Upper lobe of left lung (tissue), 6 donors: ENCODE measurements at regions not wholly inside any gene's neighbourhood (a gene's known extent, or its start where the extent isn't known, plus 50 kb on each side); places are given as distances from the start of the nearest gene placed in this dataset.

ENCODE experiments used
- ATAC-seq, 2 donors: fragments of 200-7000 bp; cut with Tn5 transposase; one replicate each; pipeline ENCODE4 v1.9.1; 2022; ENCODE audit warnings: mild to moderate bottlenecking in 2 of 2, moderate library complexity in 2 of 2; ENCODE audit not compliant: low FRiP score in 2 of 2
- DNase-seq, 2 donors: peaks; one replicate each; pipeline ENCODE4 v3.0.0-alpha.2; 2019 to 2020
- H3K27ac ChIP-seq, 4 donors: fragments of 200-600 bp; sonication (generic); one replicate each; pipeline ENCODE4 v1.5.1; 2016 to 2019
- H3K27me3 ChIP-seq, 4 donors: fragments of 200-600 bp; sonication (generic); one replicate each; pipeline ENCODE4 v1.5.1; 2017 to 2019
- H3K36me3 ChIP-seq, 4 donors: fragments of 200-600 bp; sonication (generic); one replicate each; pipeline ENCODE4 v1.5.1; 2016 to 2019
- H3K4me1 ChIP-seq, 4 donors: fragments of 200-600 bp; sonication (generic); one replicate each; pipeline ENCODE4 v1.5.1; 2018 to 2019
- H3K4me3 ChIP-seq, 4 donors: fragments of 200-600 bp; sonication (generic); one replicate each; pipeline ENCODE4 v1.5.1; 2017 to 2019; ENCODE audit warnings: mild to moderate bottlenecking in 2 of 4, moderate library complexity in 1 of 4
- H3K9me3 ChIP-seq, 4 donors: fragments of 200-600 bp; sonication (generic); one replicate each; pipeline ENCODE4 v1.5.1; 2018 to 2019
- EP300 ChIP-seq, 4 donors: sonication (generic); formaldehyde crosslinking; IDR thresholded peaks; one replicate each; pipeline ENCODE4 v1.5.1; 2017; ENCODE audit warnings: antibody characterized with exemption in 4 of 4, control low read depth in 2 of 4
- POLR2A ChIP-seq, 4 donors: fragments of 450-650 bp; IDR thresholded peaks; one replicate each; pipeline ENCODE4 v1.5.1; 2016 to 2017; ENCODE audit warnings: antibody characterized with exemption in 4 of 4, mild to moderate bottlenecking in 2 of 4
- POLR2AphosphoS5 ChIP-seq, 2 donors: sonication (generic); formaldehyde crosslinking; IDR thresholded peaks; one replicate each; pipeline ENCODE4 v1.5.1; 2017; ENCODE audit warnings: antibody characterized with exemption in 2 of 2
- WGBS, 2 donors: methylation state at CpG; one replicate each; pipeline ENCODE4 v1.1.5; 2017 to 2018; 5-methylcytosine and 5-hydroxymethylcytosine counted together
- TF ChIP-seq, protein P1 (sequence below), 6 experiments: fragments of 450-650 bp in 4 of 6; fragments of 200-600 bp in 2 of 6; sonication (generic) in 2 of 6; IDR thresholded peaks; one replicate each; pipeline ENCODE4 v1.5.1; 2016 to 2019; ENCODE audit warnings: antibody characterized with exemption in 6 of 6
- donor health status: DM: no; HTN: no; CAD: no; lungs with moderate emphysema.
- donor health status: DM: no; HTN: yes; CAD: no; lungs with severe emphysema.

DNA sequence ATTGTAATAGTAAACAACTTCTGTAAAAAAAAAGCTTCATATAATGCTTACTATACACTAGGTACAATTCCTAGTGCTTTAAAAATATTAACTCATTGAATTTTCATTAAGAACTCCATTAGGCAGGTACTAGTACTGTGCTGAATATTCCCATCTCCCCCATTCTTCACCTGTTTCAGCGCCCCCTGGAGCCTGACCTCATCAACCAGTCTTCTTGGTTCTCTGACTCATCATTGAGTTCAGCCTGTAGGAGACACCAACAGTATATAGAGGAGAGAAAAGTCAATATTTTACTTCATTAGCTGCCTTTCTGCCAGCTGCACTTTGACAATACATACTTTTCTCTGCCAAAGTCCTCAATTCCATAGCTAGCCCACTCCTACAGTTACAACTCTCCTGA, 1009.9 kb upstream of the KLHL29 start:
- WGBS, 2 donors = 17 to 22% methylated on average over 1 of the region's 1 CpG
- Histone ChIP-seq H3K27ac (no peak overlapping the region), H3K4me3 (no peak overlapping the region), H3K4me1 (no peaks in the 10 kb centered on the region), H3K9me3 (no peaks in the 10 kb centered on the region), H3K27me3 (no peaks in the 10 kb centered on the region), H3K36me3 (no peaks in the 10 kb centered on the region)
- ATAC-seq (peak in 1 of 2 donors; percentile 62), DNase-seq (no peak)
- TF ChIP-seq EP300 (IDR thresholded peaks at IDR 0.05) (no peak), POLR2AphosphoS5 (IDR thresholded peaks at IDR 0.05) (no peak), POLR2A (IDR thresholded peaks at IDR 0.05) (no peak)
- TF ChIP-seq, protein P1, sequence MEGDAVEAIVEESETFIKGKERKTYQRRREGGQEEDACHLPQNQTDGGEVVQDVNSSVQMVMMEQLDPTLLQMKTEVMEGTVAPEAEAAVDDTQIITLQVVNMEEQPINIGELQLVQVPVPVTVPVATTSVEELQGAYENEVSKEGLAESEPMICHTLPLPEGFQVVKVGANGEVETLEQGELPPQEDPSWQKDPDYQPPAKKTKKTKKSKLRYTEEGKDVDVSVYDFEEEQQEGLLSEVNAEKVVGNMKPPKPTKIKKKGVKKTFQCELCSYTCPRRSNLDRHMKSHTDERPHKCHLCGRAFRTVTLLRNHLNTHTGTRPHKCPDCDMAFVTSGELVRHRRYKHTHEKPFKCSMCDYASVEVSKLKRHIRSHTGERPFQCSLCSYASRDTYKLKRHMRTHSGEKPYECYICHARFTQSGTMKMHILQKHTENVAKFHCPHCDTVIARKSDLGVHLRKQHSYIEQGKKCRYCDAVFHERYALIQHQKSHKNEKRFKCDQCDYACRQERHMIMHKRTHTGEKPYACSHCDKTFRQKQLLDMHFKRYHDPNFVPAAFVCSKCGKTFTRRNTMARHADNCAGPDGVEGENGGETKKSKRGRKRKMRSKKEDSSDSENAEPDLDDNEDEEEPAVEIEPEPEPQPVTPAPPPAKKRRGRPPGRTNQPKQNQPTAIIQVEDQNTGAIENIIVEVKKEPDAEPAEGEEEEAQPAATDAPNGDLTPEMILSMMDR (IDR thresholded peaks at IDR 0.05) = no peak

DNA sequence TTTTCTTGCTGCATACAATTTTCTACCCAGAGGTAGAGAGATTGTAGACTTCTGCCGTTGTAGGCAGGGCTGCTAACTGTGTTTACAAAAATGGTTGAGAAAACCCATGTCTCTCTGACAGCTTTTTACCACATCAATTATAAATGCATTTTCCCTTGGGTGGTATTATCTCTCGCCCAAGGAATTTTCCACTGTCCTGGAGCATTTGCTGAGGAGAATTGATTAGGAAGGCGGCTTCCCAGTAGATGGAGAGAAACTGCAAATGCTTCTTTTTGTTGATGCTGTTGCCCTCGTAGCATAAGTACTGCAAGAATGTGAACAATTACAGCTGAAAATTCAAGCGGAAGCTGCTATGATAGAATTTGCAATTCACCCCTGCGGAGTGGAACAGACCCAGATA, 1007.7 kb upstream of the KLHL29 start:
- Histone ChIP-seq H3K36me3 (no peaks in the 10 kb centered on the region), H3K4me1 (no peaks in the 10 kb centered on the region), H3K27me3 (no peaks in the 10 kb centered on the region), H3K27ac (no peak overlapping the region), H3K4me3 (no peak overlapping the region), H3K9me3 (no peaks in the 10 kb centered on the region)
- DNase-seq (no peak), ATAC-seq (no peak)
- 55 to 57% methylated on average over 6 of the region's 6 CpGs for WGBS, 2 donors
- TF ChIP-seq EP300 (IDR thresholded peaks at IDR 0.05) (no peak), POLR2A (IDR thresholded peaks at IDR 0.05) (no peak), POLR2AphosphoS5 (IDR thresholded peaks at IDR 0.05) (no peak)
- TF ChIP-seq, protein P1 (IDR thresholded peaks at IDR 0.05) = no peak

DNA sequence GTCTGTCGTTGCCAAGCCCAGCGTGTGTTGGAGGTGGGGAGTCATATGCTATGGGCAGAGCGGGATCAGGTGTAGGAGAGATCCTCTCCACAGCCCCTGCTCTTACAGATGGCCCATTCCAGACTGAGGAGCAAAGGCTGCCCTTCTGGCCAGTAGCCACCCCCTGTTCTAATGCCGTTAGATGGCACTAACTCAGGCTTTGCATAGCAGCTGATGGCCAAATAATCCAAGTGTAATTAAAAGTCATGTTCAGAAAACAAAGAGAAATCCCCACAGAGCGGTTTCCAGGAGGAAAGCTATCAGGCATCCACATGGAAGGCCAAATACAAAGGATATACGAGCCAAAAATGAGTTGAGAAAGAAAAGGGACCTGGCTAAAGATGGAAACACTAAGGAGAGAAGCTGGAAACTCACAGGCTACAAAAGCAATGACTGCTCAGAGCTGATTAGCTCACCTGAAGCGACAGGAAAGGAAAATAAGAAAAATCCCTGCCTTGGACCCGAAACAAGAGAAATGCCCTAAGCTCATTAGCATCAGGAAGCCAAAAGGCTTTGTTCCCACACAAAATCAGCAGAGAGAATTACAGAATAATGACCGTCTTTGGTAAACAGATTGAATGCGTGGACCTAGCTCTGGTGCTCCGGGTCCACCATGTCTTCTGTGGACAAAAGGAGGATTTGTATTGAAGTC, 1002.4 kb upstream of the KLHL29 start:
- no peaks in the 10 kb centered on the region for H3K36me3 ChIP-seq
- H3K4me1 ChIP-seq = no peaks in the 10 kb centered on the region
- no peaks in the 10 kb centered on the region for H3K9me3 ChIP-seq
- H3K27ac ChIP-seq = no peak overlapping the region
- no peak for ATAC-seq
- WGBS, 2 donors = 78 to 84% methylated on average over 11 of the region's 11 CpGs
- TF ChIP-seq POLR2A (IDR thresholded peaks at IDR 0.05) = no peak
- no peak for TF ChIP-seq EP300 (IDR thresholded peaks at IDR 0.05)
- TF ChIP-seq, protein P1 (IDR thresholded peaks at IDR 0.05) = no peak
- TF ChIP-seq POLR2AphosphoS5 (IDR thresholded peaks at IDR 0.05) = no peak
- H3K27me3 ChIP-seq = no peaks in the 10 kb centered on the region
- no peak for DNase-seq
- H3K4me3 ChIP-seq = no peak overlapping the region

DNA sequence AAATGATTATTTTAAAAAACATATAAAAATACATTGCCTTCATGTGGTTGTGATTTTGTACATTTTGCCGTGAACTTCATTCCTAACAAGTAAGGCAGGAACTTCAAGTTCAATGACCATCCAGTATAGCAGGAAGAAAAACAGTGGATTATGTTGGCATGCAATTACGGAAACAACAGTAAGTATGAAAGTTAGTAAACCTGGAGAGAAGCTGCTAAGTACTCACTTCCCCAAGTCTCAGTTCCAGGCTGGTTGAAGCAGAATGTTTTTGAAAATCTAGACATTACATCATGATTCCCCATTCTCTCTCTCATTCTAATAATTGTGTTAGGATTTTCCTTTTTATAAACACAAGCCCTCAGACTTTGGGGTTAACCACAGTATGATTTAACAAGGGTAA, 987.1 kb upstream of the KLHL29 start:
- Histone ChIP-seq H3K27me3 (no peaks in the 10 kb centered on the region), H3K36me3 (no peaks in the 10 kb centered on the region), H3K27ac (no peak overlapping the region), H3K9me3 (no peaks in the 10 kb centered on the region), H3K4me1 (no peaks in the 10 kb centered on the region), H3K4me3 (no peak overlapping the region)
- 49 to 64% methylated on average over 2 of the region's 2 CpGs for WGBS, 2 donors
- DNase-seq (no peak), ATAC-seq (no peak)
- TF ChIP-seq, protein P1 (IDR thresholded peaks at IDR 0.05) = no peak
- TF ChIP-seq POLR2A (IDR thresholded peaks at IDR 0.05) (no peak), EP300 (IDR thresholded peaks at IDR 0.05) (no peak), POLR2AphosphoS5 (IDR thresholded peaks at IDR 0.05) (no peak)

DNA sequence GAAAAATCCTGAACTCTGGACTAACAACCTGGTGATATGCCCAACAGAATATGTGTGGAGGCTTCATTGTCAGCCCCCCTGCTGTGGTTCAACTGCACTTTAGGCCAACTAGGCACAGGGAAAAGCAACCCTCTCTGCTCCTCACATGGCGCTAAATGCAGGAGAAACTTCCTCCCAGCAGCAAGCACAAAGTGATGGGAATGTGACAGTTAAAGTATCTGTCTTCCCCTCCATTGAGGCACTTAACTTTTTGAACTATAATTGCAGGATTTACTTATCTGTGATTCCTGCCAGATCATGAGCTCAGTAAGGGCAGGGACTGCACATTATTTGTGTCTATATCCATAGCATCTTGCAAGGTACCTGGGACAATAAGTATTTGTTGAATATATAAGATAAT, 981.2 kb upstream of the KLHL29 start:
- Histone ChIP-seq H3K9me3 (no peaks in the 10 kb centered on the region), H3K27me3 (no peaks in the 10 kb centered on the region), H3K4me1 (no peaks in the 10 kb centered on the region), H3K27ac (no peak overlapping the region), H3K4me3 (no peak overlapping the region), H3K36me3 (no peaks in the 10 kb centered on the region)
- DNase-seq (no peak), ATAC-seq (no peak)
- TF ChIP-seq EP300 (IDR thresholded peaks at IDR 0.05) (no peak), POLR2AphosphoS5 (IDR thresholded peaks at IDR 0.05) (no peak), POLR2A (IDR thresholded peaks at IDR 0.05) (no peak)
- TF ChIP-seq, protein P1 (IDR thresholded peaks at IDR 0.05) = no peak
- WGBS, 2 donors = 72 to 80% methylated on average over 1 of the region's 1 CpG
